Esophagus muscularis mucosa (tissue), 3 donors: ENCODE measurements at regions not wholly inside any gene's neighbourhood (a gene's known extent, or its start where the extent isn't known, plus 50 kb on each side); places are given as distances from the start of the nearest gene placed in this dataset.

Experiments
- POLR2A ChIP-seq: fragments of 450-650 bp; IDR thresholded peaks from one replicate; pipeline ENCODE4 v1.6.1; 2017; ENCODE audit warnings: antibody characterized with exemption, moderate library complexity, mild to moderate bottlenecking, low read depth
- TF ChIP-seq, protein P1 (sequence below), 3 experiments: fragments of 200-600 bp in 2 of 3; fragments of 450-650 bp in 1 of 3; sonication (generic) in 2 of 3; IDR thresholded peaks; one replicate each; pipeline ENCODE4 v1.5.1; 2017 to 2019; ENCODE audit warnings: antibody characterized with exemption in 3 of 3, mild to moderate bottlenecking in 2 of 3, moderate library complexity in 1 of 3

- no peak for TF ChIP-seq POLR2A
- TF ChIP-seq, protein P1, sequence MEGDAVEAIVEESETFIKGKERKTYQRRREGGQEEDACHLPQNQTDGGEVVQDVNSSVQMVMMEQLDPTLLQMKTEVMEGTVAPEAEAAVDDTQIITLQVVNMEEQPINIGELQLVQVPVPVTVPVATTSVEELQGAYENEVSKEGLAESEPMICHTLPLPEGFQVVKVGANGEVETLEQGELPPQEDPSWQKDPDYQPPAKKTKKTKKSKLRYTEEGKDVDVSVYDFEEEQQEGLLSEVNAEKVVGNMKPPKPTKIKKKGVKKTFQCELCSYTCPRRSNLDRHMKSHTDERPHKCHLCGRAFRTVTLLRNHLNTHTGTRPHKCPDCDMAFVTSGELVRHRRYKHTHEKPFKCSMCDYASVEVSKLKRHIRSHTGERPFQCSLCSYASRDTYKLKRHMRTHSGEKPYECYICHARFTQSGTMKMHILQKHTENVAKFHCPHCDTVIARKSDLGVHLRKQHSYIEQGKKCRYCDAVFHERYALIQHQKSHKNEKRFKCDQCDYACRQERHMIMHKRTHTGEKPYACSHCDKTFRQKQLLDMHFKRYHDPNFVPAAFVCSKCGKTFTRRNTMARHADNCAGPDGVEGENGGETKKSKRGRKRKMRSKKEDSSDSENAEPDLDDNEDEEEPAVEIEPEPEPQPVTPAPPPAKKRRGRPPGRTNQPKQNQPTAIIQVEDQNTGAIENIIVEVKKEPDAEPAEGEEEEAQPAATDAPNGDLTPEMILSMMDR (IDR thresholded peaks at IDR 0.05), result no peak
These were observed 234.0 kb downstream of the KLF13 start for GRCh38 chr15:31560643-31561042.
